Stromal cell of bone marrow (primary cell): ENCODE measurements at regions not wholly inside any gene's neighbourhood (a gene's known extent, or its start where the extent isn't known, plus 50 kb on each side); places are given as distances from the start of the nearest gene placed in this dataset.

Experiments used
- DNase-seq: peaks from one replicate; pipeline ENCODE4 v3.0.0-alpha.2; 2012; ENCODE audit warnings: low read depth

GRCh38 chr6:170084166-170084730 is 206.6 kb downstream of the DLL1 start:
- DNase-seq, result no peak

- DNase-seq, result no peak
These were observed 207.4 kb downstream of the DLL1 start for GRCh38 chr6:170083236-170084051.

DNA sequence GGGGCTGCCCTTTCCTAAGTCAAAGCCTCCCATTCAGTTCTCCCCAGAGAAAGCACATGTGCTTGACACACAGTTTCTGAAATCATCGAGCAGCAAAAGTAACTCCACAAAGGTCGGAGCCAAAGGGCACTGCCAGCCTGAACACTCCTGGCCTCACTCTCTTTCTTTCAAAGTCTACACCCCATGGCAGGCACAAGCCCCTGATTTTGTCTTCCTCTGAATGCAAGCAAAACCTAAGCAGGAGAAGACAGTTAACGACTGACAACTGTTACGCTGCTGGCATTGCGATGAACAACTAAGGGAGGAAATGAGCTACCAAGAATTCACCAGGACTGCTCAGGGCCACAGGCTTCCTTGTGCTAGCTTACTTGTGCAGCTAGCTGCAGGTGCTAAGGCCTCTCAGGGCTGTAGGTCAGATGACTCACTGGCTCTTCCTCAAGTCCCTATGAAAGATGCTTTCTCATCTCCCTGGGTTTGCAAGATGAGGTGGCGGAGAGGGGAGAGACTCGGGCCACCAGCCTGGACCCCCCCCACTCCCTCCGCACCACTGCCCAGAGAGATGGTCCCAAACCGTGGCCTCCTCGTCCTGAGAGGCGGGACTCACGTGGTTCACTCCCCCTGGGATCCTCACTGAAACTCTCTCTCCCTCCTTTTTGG is 208.2 kb downstream of the DLL1 start:
- no peak for DNase-seq

- no peak for DNase-seq
These were observed 208.8 kb downstream of the DLL1 start for GRCh38 chr6:170082067-170082466.

DNA sequence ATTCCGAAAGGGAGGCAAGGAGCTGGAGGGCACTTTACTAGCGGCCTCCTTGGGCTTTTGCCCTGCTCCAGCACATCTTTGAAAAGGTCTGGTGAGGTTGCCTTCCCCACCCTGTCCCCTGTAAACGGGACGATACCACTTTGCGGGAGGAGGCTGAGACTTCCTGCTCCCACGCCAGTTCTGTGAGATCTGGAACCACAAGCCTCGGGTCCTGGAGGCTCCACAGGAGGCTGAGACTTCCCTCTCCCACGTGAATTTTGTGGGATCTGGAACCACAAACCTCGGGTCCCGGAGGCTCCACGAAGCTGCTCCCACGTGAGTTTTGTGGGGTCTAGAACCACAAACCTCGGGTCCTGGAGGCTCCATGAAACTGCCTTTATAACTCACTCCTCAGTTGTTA is 209.3 kb downstream of the DLL1 start:
- DNase-seq, result no peak

- DNase-seq, result no peak
These were observed 210.0 kb downstream of the DLL1 start for GRCh38 chr6:170080828-170081371.

DNA sequence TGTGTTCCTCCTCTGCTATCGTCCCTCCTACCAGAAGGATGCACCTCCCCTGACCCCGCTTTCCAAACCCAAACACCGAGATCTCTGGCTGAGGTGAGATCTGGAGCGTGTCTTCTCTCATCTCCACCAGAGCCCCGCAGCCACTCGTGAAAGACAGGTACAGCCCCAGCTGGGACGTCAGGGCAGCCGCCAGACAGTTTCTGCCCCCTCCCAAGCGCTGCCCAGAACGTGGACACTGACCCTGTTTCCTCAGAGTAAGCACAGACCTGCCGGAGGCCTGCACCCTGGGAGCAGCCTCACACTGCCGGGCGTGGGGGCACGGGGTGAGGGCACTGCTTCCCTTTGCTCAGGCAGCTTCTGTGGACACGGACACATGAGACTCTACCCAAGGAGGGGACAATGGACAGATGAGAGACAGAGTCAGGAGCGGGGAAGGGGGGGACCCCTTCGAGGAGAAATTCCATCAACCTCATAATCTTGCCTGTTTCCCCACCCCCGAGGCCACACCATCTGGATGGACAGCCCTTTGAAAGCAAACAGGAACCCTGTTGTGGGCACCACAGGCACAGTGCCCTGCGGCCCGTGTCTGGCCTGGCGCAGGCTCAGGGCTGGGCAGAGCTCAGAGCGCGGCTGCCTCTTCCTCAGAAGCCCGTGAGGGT is 210.6 kb downstream of the DLL1 start:
- DNase-seq, result no peak

GRCh38 chr6:170076466-170077165 is 214.3 kb downstream of the DLL1 start:
- no peak for DNase-seq

DNA sequence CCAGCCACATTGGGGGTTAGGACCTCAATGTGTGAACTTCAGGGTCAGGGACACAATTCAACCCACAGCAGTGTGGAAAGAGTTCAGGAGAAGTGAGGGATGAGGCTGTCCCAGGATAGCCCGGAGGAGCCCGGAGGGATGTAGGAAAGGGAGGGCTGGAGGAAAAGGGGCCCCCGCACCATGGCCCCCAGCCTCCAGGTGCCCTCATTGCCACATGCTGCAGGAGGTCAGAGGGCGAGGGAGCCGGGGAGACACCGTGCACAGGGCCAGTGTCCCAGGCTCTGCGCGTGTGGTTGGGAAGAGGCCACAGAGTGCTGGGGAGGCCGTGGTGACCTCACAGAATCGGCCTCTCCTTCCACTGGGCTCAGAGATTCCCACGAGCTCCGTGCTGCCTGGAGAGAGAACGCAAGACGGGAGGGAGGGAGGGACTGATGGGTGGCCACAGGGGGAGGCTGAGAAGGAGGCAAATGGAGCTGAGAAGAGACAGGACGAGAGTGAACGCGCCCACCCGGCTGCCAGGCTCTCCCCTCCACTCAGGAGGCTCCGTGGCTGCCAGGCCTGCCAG is 215.1 kb downstream of the DLL1 start:
- no peak for DNase-seq

DNA sequence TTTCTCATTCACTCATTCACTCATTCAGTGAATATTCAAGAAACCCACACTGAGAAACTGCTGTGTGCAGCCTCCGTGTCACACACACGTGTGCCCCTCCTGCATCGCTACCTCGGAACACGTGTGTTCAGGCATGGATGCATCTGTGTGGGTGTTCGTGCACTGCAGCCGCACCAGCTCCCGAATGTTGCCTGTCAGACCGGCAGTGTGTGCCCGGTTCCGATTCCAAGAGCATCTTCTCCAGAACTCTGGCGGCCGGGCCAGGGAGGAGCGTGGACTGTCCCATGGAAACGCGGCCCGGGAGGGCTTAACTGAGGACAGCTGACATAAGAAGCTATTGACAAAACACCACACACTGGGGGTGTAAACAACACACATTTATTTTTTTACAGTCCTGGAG is 216.0 kb downstream of the DLL1 start:
- DNase-seq, result no peak

DNA sequence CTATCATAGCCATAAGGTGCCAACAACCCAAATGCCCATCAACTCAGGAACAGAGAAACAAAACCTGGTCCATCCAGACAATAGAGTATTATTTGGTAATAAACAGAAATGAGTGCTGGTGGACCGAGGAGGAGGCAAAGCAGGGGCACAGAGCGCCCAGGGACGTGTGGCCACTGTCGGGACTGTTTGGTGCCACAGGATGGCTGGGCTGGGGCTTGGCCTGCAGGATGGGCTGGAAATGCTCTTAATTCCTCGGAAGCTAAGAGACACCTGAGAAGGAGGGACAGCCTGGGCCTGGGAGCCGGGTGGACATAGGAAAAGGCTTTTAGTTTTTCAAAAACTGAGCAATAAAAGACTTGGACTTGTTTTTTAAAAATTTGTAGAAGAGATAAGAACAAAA is 216.4 kb downstream of the DLL1 start:
- DNase-seq, result no peak

DNA sequence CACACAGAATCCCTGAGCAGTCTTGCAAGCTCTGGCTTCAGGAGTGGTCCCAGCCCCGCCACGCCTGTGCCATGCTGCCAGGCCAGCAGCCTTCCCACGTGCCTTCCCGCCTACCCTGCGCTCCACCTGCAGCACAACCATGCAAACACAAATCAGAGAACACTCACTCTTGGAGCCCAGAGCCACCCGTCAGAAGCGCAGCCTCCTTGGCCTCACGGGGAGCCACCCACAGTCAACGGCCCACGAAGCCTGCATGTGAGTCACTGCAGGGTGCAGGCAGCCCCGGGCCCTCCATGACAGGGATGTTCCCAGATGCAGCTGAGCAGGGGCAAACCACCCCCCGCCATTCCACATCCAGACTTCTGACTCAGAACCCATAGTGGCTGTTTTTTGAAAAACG is 217.0 kb downstream of the DLL1 start:
- DNase-seq, result no peak

DNA sequence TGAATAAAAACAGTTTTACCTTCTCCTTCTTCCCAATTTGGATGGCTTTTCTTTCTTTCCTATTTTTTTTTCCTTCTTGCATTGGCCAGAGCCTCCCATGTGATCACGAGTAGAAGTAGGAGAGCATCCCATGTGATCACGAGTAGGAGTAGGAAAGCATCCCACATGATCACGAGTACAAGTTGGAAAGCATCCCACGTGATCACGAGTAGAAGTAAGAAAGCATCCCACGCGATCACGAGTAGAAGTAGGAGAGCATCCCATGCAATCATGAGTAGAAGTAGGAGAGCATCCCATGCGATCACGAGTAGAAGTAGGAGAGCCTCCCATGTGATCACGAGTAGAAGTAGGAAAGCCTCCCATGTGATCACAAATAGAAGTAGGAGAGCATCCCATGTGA is 218.6 kb downstream of the DLL1 start:
- no peak for DNase-seq

- DNase-seq, result no peak
These were observed 221.3 kb downstream of the DLL1 start for GRCh38 chr6:170069611-170070010.

DNA sequence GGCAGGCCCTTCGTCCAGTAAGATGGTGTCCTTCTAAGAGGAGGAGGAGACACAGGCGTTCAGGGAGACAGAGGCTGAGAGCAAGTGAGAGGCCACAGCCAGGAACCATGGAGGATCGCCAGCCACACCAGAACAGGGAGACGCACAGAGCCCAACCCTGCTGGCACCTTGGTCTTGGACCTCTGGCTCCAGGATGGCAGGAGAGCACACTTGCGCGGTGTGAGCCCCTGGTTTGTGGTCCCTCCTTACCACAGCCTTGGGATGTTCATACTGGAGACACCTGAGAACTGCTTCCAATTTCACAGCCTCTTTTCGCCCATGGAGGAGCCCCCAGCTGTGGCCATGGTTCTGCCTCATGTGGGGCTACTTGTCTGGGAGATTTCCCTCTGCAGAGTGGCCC is 222.4 kb downstream of the DLL1 start:
- no peak for DNase-seq

GRCh38 chr6:170067923-170068360 is 222.9 kb downstream of the DLL1 start:
- no peak for DNase-seq

DNA sequence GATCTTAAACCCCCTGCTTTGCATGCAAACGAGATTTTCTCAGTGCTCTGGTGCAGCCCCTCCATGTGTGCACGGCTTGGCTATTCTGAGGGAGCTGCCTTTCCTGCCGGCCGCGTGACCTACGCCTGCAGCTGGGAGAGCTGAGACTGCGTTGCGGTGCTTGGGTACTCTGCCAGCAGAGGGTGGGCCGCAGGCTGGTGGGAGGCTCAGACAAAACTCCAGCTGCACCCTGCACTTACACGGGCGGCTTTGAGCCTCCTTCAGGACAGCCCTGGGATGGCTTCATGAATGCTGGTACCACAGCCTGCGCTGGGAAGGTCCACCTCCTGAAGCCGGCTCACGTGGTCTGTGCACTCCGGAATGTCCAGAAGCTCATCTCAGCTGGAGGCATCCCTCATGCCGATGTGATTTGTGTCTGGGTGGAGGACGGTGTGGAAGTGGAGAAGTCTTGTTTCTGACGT is 223.7 kb downstream of the DLL1 start:
- DNase-seq, result no peak

- no peak for DNase-seq
These were observed 224.2 kb downstream of the DLL1 start for GRCh38 chr6:170066679-170067078.

DNA sequence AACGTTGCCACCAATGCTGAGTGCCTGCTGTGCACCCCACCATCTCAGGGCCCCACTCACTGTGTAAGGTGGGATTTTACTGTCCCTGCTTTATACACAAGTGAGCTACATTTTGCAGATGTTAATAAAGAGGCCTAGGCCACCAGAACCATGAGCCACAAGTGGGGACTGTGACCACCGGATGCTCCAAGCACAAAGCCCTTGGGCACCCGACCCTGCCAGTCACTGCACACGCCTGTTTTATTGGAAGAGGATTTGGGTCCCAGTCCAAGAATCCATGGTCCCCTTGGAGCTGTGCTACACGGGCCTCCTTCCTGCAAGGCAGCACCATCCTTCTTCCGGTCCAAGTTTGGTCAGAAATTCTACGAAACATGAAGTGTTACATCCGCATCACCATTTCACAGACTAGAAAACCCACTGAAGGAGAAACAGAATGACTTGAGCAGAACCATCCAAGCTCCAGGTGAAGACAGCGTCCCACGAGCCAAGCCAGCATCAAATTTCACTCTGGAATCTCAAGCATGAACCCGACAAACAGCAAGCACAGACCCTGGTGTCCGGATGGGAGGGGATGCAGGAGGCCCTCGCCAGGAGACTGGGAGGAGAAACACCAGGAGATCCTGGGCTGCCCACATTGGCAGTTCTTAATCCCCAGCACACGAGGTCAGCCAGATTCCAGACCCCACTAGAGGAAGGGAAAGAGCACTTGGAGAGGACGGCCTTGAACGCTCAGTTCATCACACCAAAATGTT is 226.9 kb downstream of the DLL1 start:
- DNase-seq, result no peak

GRCh38 chr6:170063431-170063830 is 227.4 kb downstream of the DLL1 start:
- DNase-seq, result no peak

DNA sequence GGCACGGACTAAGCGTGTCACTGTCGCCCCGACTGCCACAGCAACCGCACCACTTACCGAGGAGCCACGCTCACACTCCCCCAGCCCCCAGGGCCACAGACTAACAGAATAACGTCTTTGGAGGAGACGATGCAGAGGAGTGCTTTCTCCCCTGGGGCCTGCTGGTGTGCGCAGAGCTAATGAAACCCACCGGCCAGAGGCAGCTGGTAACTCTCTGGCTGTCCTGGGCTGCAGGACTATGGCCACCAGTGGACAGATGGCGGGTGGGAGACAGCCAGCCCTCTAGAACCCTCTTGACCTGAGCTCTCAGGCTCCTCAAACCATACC is 228.0 kb downstream of the DLL1 start:
- no peak for DNase-seq
